SK-N-SH treated with all-trans-retinoic acid at 6 μM for 48 hours (cell line): ENCODE measurements at regions not wholly inside any gene's neighbourhood (a gene's known extent, or its start where the extent isn't known, plus 50 kb on each side); places are given as distances from the start of the nearest gene placed in this dataset.
A peak's percentile ranks its signal among the peaks of the same experiment; 100 is the strongest.

Experiments used
- ATAC-seq: fragments of 200-7000 bp; cut with Tn5 transposase; 3 replicates; pipeline ENCODE4 v1.9.1; 2020; ENCODE audit warnings: mild to moderate bottlenecking, moderate library complexity
- ARNTL ChIP-seq: fragments of 450-650 bp; formaldehyde crosslinking; IDR thresholded peaks from 2 replicates; pipeline ENCODE4 v1.5.0; 2020; ENCODE audit warnings: low read depth, mild to moderate bottlenecking, moderate library complexity, borderline replicate concordance
- CSDC2 ChIP-seq: fragments of 250-450 bp; sonication (Bioruptor Pico); IDR thresholded peaks from 2 replicates; pipeline ENCODE4 v1.5.0; 2020; ENCODE audit warnings: mild to moderate bottlenecking, moderate library complexity
- GLIS3 ChIP-seq: fragments of 250-450 bp; sonication (Bioruptor Pico); IDR thresholded peaks from 2 replicates; pipeline ENCODE4 v1.5.0; 2020; ENCODE audit warnings: mild to moderate bottlenecking, moderate library complexity
- ISL1 ChIP-seq: fragments of 250-450 bp; sonication (Bioruptor Pico); IDR thresholded peaks from 2 replicates; pipeline ENCODE4 v2.1.2; 2022; ENCODE audit warnings: mild to moderate bottlenecking, moderate library complexity
- OSR1 ChIP-seq: fragments of 250-450 bp; sonication (Bioruptor Pico); IDR thresholded peaks from 2 replicates; pipeline ENCODE4 v1.8.0; 2022; ENCODE audit warnings: moderate library complexity, mild to moderate bottlenecking, inconsistent platforms
- PPARA ChIP-seq: fragments of 250-450 bp; sonication (Bioruptor Pico); IDR thresholded peaks from 2 replicates; pipeline ENCODE4 v1.5.0; 2020; ENCODE audit warnings: mild to moderate bottlenecking, borderline replicate concordance
- RARB ChIP-seq: fragments of 250-450 bp; sonication (Bioruptor Pico); IDR thresholded peaks from 2 replicates; pipeline ENCODE4 v1.8.0; 2021; ENCODE audit warnings: mild to moderate bottlenecking, moderate library complexity
- SNAI2 ChIP-seq: fragments of 250-450 bp; sonication (Bioruptor Pico); IDR thresholded peaks from 2 replicates; pipeline ENCODE4 v1.5.0; 2020; ENCODE audit warnings: mild to moderate bottlenecking, moderate library complexity
- TCF4 ChIP-seq: fragments of 250-450 bp; sonication (Bioruptor Pico); IDR thresholded peaks from 2 replicates; pipeline ENCODE4 v1.8.0; 2021; ENCODE audit warnings: mild to moderate bottlenecking, moderate library complexity, borderline replicate concordance
- TOX ChIP-seq: fragments of 250-450 bp; sonication (Bioruptor Pico); IDR thresholded peaks from 2 replicates; pipeline ENCODE4 v1.8.0; 2021; ENCODE audit warnings: mild to moderate bottlenecking, moderate library complexity, borderline replicate concordance
- ZC3H10 ChIP-seq: fragments of 250-450 bp; sonication (Bioruptor Pico); IDR thresholded peaks from 2 replicates; pipeline ENCODE4 v1.5.1; 2021; ENCODE audit warnings: mild to moderate bottlenecking, moderate library complexity
- ZFP3 ChIP-seq: fragments of 250-450 bp; sonication (Bioruptor Pico); IDR thresholded peaks from 2 replicates; pipeline ENCODE4 v1.5.0; 2020; ENCODE audit warnings: mild to moderate bottlenecking, moderate library complexity
- ZNF70 ChIP-seq: fragments of 450-650 bp; formaldehyde crosslinking; IDR thresholded peaks from 2 replicates; pipeline ENCODE4 v1.5.0; 2020; ENCODE audit warnings: mild to moderate bottlenecking, moderate library complexity
- ZNF8 ChIP-seq: fragments of 450-650 bp; formaldehyde crosslinking; IDR thresholded peaks from 2 replicates; pipeline ENCODE4 v1.5.0; 2020; ENCODE audit warnings: mild to moderate bottlenecking, moderate library complexity
- TF ChIP-seq, protein P1 (sequence below): fragments of 250-450 bp; sonication (Bioruptor Pico); IDR thresholded peaks from 2 replicates; pipeline ENCODE4 v1.5.1; 2020; ENCODE audit warnings: low read depth, mild to moderate bottlenecking, moderate library complexity
- TF ChIP-seq, protein P2 (sequence below): fragments of 250-450 bp; sonication (Bioruptor Pico); IDR thresholded peaks from 2 replicates; pipeline ENCODE4 v1.8.0; 2021; ENCODE audit warnings: low read depth, mild to moderate bottlenecking, moderate library complexity, borderline replicate concordance
- TF ChIP-seq, protein P3 (sequence below): fragments of 250-450 bp; sonication (Bioruptor Pico); IDR thresholded peaks from 2 replicates; pipeline ENCODE4 v1.5.0; 2020; ENCODE audit warnings: mild to moderate bottlenecking, moderate library complexity
- TF ChIP-seq, protein P4 (sequence below): fragments of 250-450 bp; sonication (Bioruptor Pico); IDR thresholded peaks from 2 replicates; pipeline ENCODE4 v1.5.1; 2021; ENCODE audit warnings: mild to moderate bottlenecking, moderate library complexity
- TF ChIP-seq, protein P5 (sequence below): fragments of 250-450 bp; sonication (Bioruptor Pico); IDR thresholded peaks from 2 replicates; pipeline ENCODE4 v1.8.0; 2020; ENCODE audit warnings: mild to moderate bottlenecking, moderate library complexity, borderline replicate concordance

DNA sequence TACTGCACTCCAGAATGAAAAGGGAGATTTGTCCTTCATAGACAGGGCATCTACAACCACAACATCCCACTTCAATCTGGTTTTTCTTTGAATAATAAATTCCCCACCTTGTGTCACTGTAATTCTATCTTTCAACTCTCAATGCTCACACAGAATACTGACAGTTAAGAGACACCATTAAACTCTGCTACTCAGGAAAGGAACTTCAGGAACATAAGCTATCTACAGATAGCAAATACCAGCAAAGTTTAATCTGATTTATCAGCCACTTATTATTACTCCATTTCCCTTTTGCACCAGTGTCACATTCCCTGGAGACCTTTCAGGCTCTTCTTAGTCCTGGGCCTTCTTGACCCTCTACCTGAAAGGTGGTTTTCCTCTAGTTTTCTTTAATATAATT, 152.0 kb upstream of the LPP start (continued):
- TF ChIP-seq ARNTL (CRISPR knock-in tag): no peak
- TF ChIP-seq OSR1 (CRISPR knock-in tag): no peak
- no peak for TF ChIP-seq PPARA
- TF ChIP-seq, protein P1, sequence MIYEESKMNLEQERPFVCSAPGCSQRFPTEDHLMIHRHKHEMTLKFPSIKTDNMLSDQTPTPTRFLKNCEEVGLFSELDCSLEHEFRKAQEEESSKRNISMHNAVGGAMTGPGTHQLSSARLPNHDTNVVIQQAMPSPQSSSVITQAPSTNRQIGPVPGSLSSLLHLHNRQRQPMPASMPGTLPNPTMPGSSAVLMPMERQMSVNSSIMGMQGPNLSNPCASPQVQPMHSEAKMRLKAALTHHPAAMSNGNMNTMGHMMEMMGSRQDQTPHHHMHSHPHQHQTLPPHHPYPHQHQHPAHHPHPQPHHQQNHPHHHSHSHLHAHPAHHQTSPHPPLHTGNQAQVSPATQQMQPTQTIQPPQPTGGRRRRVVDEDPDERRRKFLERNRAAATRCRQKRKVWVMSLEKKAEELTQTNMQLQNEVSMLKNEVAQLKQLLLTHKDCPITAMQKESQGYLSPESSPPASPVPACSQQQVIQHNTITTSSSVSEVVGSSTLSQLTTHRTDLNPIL (CRISPR knock-in tag): no peak
- TF ChIP-seq, protein P2, sequence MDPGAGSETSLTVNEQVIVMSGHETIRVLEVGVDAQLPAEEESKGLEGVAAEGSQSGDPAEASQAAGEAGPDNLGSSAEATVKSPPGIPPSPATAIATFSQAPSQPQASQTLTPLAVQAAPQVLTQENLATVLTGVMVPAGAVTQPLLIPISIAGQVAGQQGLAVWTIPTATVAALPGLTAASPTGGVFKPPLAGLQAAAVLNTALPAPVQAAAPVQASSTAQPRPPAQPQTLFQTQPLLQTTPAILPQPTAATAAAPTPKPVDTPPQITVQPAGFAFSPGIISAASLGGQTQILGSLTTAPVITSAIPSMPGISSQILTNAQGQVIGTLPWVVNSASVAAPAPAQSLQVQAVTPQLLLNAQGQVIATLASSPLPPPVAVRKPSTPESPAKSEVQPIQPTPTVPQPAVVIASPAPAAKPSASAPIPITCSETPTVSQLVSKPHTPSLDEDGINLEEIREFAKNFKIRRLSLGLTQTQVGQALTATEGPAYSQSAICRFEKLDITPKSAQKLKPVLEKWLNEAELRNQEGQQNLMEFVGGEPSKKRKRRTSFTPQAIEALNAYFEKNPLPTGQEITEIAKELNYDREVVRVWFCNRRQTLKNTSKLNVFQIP: no peak
- TF ChIP-seq RARB (CRISPR knock-in tag): no peak
- TF ChIP-seq ZNF70 (CRISPR knock-in tag): no peak

DNA sequence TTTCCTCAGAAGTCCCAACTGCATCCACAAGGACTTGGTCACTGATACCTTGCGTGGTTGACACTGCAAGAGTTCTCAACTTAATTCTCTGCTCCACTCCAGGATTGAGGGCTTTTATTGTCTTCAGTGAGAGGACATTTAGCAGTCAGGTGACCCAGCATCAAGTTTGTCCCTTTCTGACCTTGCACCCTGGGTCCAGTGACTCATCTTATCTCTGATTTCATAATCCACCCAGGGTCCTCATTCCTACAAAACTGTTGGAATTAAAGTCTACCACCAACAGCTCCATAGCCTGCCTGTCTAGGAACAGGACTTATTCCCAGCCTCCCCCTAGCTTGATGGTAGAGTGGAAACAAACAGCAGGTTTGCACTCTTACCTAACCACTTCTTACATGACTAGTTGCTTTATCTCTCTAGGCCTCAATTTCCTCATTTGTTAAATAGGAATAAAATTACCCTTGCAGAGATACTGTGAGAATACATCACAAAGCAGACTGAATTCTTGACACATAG, 151.3 kb upstream of the LPP start:
- no peak for TF ChIP-seq TOX (CRISPR knock-in tag)
- ATAC-seq: no peak

GRCh38 chr3:188003188-188004171, 150.5 kb upstream of the LPP start:
- no peak for TF ChIP-seq ZC3H10
- no peak for TF ChIP-seq ISL1
- no peak for TF ChIP-seq ZFP3 (CRISPR knock-in tag)
- TF ChIP-seq ARNTL (CRISPR knock-in tag): no peak
- no peak for TF ChIP-seq GLIS3
- no peak for TF ChIP-seq PPARA
- no peak for TF ChIP-seq OSR1 (CRISPR knock-in tag)
- TF ChIP-seq SNAI2: no peak
- TF ChIP-seq, protein P3, sequence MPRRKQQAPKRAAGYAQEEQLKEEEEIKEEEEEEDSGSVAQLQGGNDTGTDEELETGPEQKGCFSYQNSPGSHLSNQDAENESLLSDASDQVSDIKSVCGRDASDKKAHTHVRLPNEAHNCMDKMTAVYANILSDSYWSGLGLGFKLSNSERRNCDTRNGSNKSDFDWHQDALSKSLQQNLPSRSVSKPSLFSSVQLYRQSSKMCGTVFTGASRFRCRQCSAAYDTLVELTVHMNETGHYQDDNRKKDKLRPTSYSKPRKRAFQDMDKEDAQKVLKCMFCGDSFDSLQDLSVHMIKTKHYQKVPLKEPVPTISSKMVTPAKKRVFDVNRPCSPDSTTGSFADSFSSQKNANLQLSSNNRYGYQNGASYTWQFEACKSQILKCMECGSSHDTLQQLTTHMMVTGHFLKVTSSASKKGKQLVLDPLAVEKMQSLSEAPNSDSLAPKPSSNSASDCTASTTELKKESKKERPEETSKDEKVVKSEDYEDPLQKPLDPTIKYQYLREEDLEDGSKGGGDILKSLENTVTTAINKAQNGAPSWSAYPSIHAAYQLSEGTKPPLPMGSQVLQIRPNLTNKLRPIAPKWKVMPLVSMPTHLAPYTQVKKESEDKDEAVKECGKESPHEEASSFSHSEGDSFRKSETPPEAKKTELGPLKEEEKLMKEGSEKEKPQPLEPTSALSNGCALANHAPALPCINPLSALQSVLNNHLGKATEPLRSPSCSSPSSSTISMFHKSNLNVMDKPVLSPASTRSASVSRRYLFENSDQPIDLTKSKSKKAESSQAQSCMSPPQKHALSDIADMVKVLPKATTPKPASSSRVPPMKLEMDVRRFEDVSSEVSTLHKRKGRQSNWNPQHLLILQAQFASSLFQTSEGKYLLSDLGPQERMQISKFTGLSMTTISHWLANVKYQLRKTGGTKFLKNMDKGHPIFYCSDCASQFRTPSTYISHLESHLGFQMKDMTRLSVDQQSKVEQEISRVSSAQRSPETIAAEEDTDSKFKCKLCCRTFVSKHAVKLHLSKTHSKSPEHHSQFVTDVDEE (CRISPR knock-in tag): no peak
- TF ChIP-seq ZNF70 (CRISPR knock-in tag): no peak
- no peak for TF ChIP-seq TOX (CRISPR knock-in tag)
- no peak for TF ChIP-seq TCF4
- no peak for TF ChIP-seq ZNF8 (CRISPR knock-in tag)
- no peak for TF ChIP-seq CSDC2 (CRISPR knock-in tag)
- no peak for ATAC-seq

DNA sequence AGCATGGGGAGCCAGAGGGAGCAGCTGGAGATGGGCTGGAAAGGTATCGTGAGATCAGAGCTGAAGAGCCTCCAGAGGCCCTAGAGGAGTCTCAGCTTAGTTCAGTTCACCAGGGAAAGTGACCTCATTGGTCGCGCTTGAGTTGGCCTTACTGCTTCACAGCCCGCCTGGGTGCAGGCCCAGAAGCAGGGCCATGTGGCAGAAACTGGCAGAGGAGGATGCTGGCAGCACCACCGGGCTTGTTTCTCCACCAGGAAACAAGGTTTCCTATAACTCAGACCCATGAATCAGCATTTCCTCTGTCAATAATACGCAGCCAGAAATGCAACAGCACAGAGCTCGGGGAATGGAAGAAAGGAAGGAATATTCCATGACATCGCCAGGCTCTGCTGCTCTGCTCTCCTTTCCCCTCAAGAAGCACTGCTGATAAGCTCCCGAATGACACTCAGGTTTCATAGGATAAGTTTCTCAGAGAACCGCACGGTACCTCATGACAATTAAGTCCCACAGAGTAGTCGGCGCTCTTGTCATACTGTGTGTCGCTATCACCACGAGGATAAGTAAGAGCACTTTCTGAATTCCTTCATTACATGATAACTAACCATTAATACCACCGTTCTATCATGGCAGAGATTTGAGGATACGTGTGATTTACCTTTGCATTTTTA, 147.1 kb upstream of the LPP start:
- TF ChIP-seq, protein P4, sequence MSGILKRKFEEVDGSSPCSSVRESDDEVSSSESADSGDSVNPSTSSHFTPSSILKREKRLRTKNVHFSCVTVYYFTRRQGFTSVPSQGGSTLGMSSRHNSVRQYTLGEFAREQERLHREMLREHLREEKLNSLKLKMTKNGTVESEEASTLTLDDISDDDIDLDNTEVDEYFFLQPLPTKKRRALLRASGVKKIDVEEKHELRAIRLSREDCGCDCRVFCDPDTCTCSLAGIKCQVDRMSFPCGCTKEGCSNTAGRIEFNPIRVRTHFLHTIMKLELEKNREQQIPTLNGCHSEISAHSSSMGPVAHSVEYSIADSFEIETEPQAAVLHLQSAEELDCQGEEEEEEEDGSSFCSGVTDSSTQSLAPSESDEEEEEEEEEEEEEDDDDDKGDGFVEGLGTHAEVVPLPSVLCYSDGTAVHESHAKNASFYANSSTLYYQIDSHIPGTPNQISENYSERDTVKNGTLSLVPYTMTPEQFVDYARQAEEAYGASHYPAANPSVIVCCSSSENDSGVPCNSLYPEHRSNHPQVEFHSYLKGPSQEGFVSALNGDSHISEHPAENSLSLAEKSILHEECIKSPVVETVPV: no peak
- ATAC-seq: peak; percentile 50

DNA sequence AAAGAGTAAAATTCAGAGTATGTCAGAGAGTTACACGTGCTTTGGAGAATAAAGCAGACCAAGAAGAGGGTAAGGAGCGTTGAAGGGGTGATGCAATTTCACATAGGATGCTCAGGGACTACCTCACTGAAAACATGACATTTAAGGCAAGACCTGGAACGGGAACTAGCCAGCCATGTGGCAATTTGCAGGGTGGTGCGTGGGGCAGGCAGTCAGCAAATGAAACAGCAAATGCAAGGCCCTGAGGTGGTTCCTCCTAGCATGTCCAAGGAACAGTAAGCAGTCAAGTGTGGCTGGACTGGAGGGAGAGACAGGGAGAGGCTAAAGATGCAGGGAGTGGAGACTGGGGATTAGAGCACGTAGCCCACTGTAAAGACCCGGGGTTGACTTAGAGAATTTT, 146.1 kb upstream of the LPP start:
- TF ChIP-seq OSR1 (CRISPR knock-in tag): no peak
- TF ChIP-seq, protein P2: no peak
- TF ChIP-seq, protein P4: no peak
- TF ChIP-seq ZNF70 (CRISPR knock-in tag): no peak
- TF ChIP-seq, protein P5, sequence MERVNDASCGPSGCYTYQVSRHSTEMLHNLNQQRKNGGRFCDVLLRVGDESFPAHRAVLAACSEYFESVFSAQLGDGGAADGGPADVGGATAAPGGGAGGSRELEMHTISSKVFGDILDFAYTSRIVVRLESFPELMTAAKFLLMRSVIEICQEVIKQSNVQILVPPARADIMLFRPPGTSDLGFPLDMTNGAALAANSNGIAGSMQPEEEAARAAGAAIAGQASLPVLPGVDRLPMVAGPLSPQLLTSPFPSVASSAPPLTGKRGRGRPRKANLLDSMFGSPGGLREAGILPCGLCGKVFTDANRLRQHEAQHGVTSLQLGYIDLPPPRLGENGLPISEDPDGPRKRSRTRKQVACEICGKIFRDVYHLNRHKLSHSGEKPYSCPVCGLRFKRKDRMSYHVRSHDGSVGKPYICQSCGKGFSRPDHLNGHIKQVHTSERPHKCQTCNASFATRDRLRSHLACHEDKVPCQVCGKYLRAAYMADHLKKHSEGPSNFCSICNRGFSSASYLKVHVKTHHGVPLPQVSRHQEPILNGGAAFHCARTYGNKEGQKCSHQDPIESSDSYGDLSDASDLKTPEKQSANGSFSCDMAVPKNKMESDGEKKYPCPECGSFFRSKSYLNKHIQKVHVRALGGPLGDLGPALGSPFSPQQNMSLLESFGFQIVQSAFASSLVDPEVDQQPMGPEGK (CRISPR knock-in tag): no peak
- no peak for TF ChIP-seq ARNTL (CRISPR knock-in tag)
- TF ChIP-seq ZC3H10: no peak
- ATAC-seq: no peak
